PC-3 (cell line): ENCODE measurements at regions not wholly inside any gene's neighbourhood (a gene's known extent, or its start where the extent isn't known, plus 50 kb on each side); places are given as distances from the start of the nearest gene placed in this dataset.
A peak's percentile ranks its signal among the peaks of the same experiment; 100 is the strongest.

Experiments
- ATAC-seq: fragments of 200-7000 bp; cut with Tn5 transposase; 2 replicates; pipeline ENCODE4 v1.9.1; 2020; ENCODE audit warnings: mild to moderate bottlenecking, moderate library complexity
- BruUV-seq: library from RNA; stranded (reverse); fragments of 400-500 nt; replicated peaks from 2 replicates; lab custom pipeline; 2021; lab: Mats Ljungman, UMichigan
- CTCF ChIA-PET: fragments of 300-600 bp; sonication (Branson Sonifier 250); formaldehyde crosslinking; loops from one replicate; lab custom pipeline; 2022; ENCODE audit warnings: antibody characterized with exemption; lab: Charles Lee
- POLR2A ChIA-PET: fragments of 300-600 bp; sonication (Branson Sonifier 250); formaldehyde crosslinking; loops from one replicate; lab custom pipeline; 2022; ENCODE audit warnings: antibody characterized with exemption; ENCODE audit not compliant: unreplicated experiment; lab: Charles Lee
- DNase-seq: peaks from one replicate; pipeline ENCODE4 v3.0.0-alpha.2; 2015
- H2AFZ ChIP-seq: fragments of 300-600 bp; sonication (generic); 2 replicates; pipeline ENCODE4 v1.6.0; 2016; ENCODE audit warnings: antibody characterized with exemption, low read length
- H3F3A ChIP-seq: fragments of 300-600 bp; sonication (generic); one replicate; pipeline ENCODE4 v1.6.0; 2017; ENCODE audit warnings: antibody characterized with exemption, low read length, control low read depth, mild to moderate bottlenecking; ENCODE audit not compliant: unreplicated experiment
- H3K27ac ChIP-seq: fragments of 300-600 bp; sonication (generic); 2 replicates; pipeline ENCODE4 v1.5.1; 2016; ENCODE audit warnings: mild to moderate bottlenecking, low read length
- H3K27me3 ChIP-seq: fragments of 300-600 bp; sonication (generic); 2 replicates; pipeline ENCODE4 v1.6.1; 2016; ENCODE audit warnings: low read length, mixed read lengths
- H3K36me3 ChIP-seq: fragments of 300-600 bp; sonication (generic); 2 replicates; pipeline ENCODE4 v1.6.1; 2016; ENCODE audit warnings: low read depth, mixed run types, low read length, mixed read lengths
- H3K4me1 ChIP-seq: fragments of 300-600 bp; sonication (generic); 2 replicates; pipeline ENCODE4 v1.5.1; 2016; ENCODE audit warnings: low read length; ENCODE audit not compliant: insufficient read depth
- H3K4me2 ChIP-seq: fragments of 300-600 bp; sonication (generic); 2 replicates; pipeline ENCODE4 v1.6.0; 2016; ENCODE audit warnings: low read length
- H3K4me3 ChIP-seq: fragments of 300-600 bp; sonication (generic); 2 replicates; pipeline ENCODE4 v1.5.1; 2016; ENCODE audit warnings: mild to moderate bottlenecking, low read length, mixed read lengths
- H3K79me2 ChIP-seq: fragments of 300-600 bp; sonication (generic); 2 replicates; pipeline ENCODE4 v1.6.1; 2017; ENCODE audit warnings: low read length, mixed read lengths
- H3K9ac ChIP-seq: fragments of 300-600 bp; sonication (generic); 2 replicates; pipeline ENCODE4 v1.6.0; 2016; ENCODE audit warnings: mild to moderate bottlenecking, low read length
- H3K9me2 ChIP-seq: fragments of 300-600 bp; sonication (generic); replicated peaks from 2 replicates; pipeline ENCODE4 v1.6.1; 2016; ENCODE audit warnings: mixed run types, low read length, mixed read lengths
- H3K9me3 ChIP-seq: fragments of 300-600 bp; sonication (generic); 2 replicates; pipeline ENCODE4 v1.6.1; 2016; ENCODE audit warnings: low read length, mixed read lengths
- H4K20me1 ChIP-seq: fragments of 300-600 bp; sonication (generic); 2 replicates; pipeline ENCODE4 v1.6.1; 2016; ENCODE audit warnings: low read length, mixed read lengths
- CTCF ChIP-seq: fragments of 300-600 bp; sonication (generic); conservative IDR thresholded peaks from 2 replicates; pipeline ENCODE4 v1.5.1; 2017; ENCODE audit warnings: antibody characterized with exemption, low read depth, mild to moderate bottlenecking, low read length
- EZH2 ChIP-seq: fragments of 300-600 bp; sonication (generic); IDR thresholded peaks from one replicate; pipeline ENCODE4 v1.6.1; 2017; ENCODE audit warnings: antibody characterized with exemption, mild to moderate bottlenecking, low read length; ENCODE audit not compliant: unreplicated experiment
- EZH2phosphoT487 ChIP-seq: fragments of 300-600 bp; sonication (generic); IDR thresholded peaks from 2 replicates; pipeline ENCODE4 v1.6.1; 2018; ENCODE audit warnings: mild to moderate bottlenecking, antibody characterized with exemption, low read length, borderline replicate concordance
- intact Hi-C: fragments of 100-400 bp; cut with micrococcal nuclease; formaldehyde crosslinking; loops from 2 replicates; pipeline ENCODE4 v1.9.0; 2023

GRCh38 chr2:8452296-8452695 lies 229.6 kb upstream of the ID2 start:
- H3K27me3 ChIP-seq = no peaks in the 10 kb centered on the region
- H3K4me1 ChIP-seq = peaks cover 15% of the 10 kb centered on the region
- H3K27ac ChIP-seq = no peak overlapping the region
- no peaks in the 10 kb centered on the region for H3K9me3 ChIP-seq
- H3K4me2 ChIP-seq = no peak overlapping the region
- ATAC-seq (no peak), DNase-seq (no peak)
- H4K20me1 ChIP-seq = no peaks in the 10 kb centered on the region
- ChIA-PET POLR2A (no interaction called here), CTCF (no interaction called here)
- no peaks in the 10 kb centered on the region for H3K36me3 ChIP-seq
- TF ChIP-seq EZH2 (no peak), CTCF (no peak), EZH2phosphoT487 (no peak)
- no TSS peak for BruUV-seq
- H2AFZ ChIP-seq = no peak overlapping the region
- intact Hi-C loops = no loop called here
- no peak overlapping the region for H3K9ac ChIP-seq
- H3K9me2 ChIP-seq = no peaks in the 10 kb centered on the region
- no peak overlapping the region for H3K4me3 ChIP-seq
- H3K79me2 ChIP-seq = no peaks in the 10 kb centered on the region
- no peaks in the 10 kb centered on the region for H3F3A ChIP-seq

GRCh38 chr2:8452979-8453903 lies 228.6 kb upstream of the ID2 start:
- Histone ChIP-seq H3K4me3 (no peak overlapping the region), H2AFZ (no peak overlapping the region), H3K79me2 (no peaks in the 10 kb centered on the region), H4K20me1 (no peaks in the 10 kb centered on the region), H3K4me1 (peaks cover 5% of the 10 kb centered on the region), H3K27ac (no peak overlapping the region), H3K4me2 (no peak overlapping the region), H3K27me3 (no peaks in the 10 kb centered on the region), H3K36me3 (no peaks in the 10 kb centered on the region), H3K9me3 (no peaks in the 10 kb centered on the region), H3K9ac (no peak overlapping the region), H3F3A (no peaks in the 10 kb centered on the region), H3K9me2 (no peaks in the 10 kb centered on the region)
- intact Hi-C loops = no loop called here
- ChIA-PET POLR2A (no interaction called here), CTCF (no interaction called here)
- BruUV-seq = no TSS peak
- ATAC-seq = no peak
- DNase-seq = no peak
- TF ChIP-seq CTCF = no peak
- no peak for TF ChIP-seq EZH2phosphoT487
- no peak for TF ChIP-seq EZH2

- H3K4me3 ChIP-seq = no peak overlapping the region
- DNase-seq = peak; percentile 23
- TF ChIP-seq EZH2 (no peak), EZH2phosphoT487 (no peak), CTCF (no peak)
Measured at GRCh38 chr2:8453904-8454302, 228.0 kb upstream of the ID2 start.

More at GRCh38 chr2:8453904-8454302, 228.0 kb upstream of the ID2 start:
- no peaks in the 10 kb centered on the region for H3K27me3 ChIP-seq
- H3K27ac ChIP-seq = no peak overlapping the region
- POLR2A ChIA-PET = no interaction called here
- no peaks in the 10 kb centered on the region for H3K36me3 ChIP-seq
- H3K4me1 ChIP-seq = no peaks in the 10 kb centered on the region
- no peak for ATAC-seq
- no peak overlapping the region for H2AFZ ChIP-seq
- H3K9me3 ChIP-seq = no peaks in the 10 kb centered on the region
- intact Hi-C loops = no loop called here
- no peaks in the 10 kb centered on the region for H4K20me1 ChIP-seq
- CTCF ChIA-PET = no interaction called here
- BruUV-seq = no TSS peak
- H3K79me2 ChIP-seq = no peaks in the 10 kb centered on the region
- no peak overlapping the region for H3K9ac ChIP-seq
- no peaks in the 10 kb centered on the region for H3F3A ChIP-seq
- H3K4me2 ChIP-seq = no peak overlapping the region
- H3K9me2 ChIP-seq = no peaks in the 10 kb centered on the region
